ENCODE measurements at regions not wholly inside any gene's neighbourhood (a gene's known extent, or its start where the extent isn't known, plus 50 kb on each side); places are given as distances from the start of the nearest gene placed in this dataset.

DNA sequence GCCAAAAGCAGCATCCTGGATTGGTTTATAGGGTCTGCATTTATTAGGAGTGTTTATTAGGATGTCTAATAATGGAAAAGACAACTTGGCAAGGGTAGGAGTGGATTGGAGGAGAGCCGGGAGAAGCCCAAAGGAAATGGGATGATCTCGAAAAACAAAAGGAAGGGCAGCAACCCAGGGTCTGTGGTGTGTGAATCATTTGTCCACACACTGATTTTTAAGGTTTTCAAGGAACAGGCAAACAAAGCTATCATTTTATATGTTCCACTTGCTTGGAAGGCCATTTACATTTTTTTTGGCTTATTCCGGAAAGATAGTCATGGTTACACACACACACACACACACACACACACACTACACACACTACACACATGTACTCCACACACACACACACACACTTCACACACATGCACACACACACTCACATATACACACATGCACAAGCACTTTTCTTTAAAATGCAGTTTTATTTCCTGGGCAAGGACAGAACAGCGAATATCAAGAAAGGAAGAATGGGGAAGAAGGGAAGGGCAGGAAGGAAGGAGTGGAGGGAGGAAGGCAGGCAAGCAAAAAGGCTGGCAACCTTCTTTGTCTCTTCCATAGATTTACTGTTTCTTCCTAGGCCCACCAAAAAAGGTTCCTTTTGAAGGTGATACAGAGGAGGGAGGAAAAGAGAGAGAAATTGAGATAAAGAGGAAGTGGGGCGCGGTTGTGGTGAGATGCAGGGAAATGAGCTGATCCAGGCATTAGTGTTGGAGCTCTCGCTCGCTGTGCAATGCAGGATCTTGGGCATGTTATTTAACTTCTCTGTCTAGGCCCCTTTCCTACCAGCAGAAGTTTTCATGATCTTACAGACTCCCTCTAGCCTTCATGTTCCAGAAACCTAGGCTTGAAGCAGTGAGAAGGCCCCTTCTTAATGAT is 88.6 kb upstream of the MAML3 start:
- peaks cover 17% of the 10 kb centered on the region for H3K4me1 ChIP-seq (ENCODE audit: insufficient read depth, low read length)
- no peak overlapping the region for H3K4me3 ChIP-seq (ENCODE audit: low read depth in 1 of 2, low read length in 2 of 2)
- H3K27me3 ChIP-seq (ENCODE audit: insufficient read depth, low read length, poor library complexity): no peaks in the 10 kb centered on the region
- H3K36me3 ChIP-seq (ENCODE audit: insufficient read depth, low read length): no peaks in the 10 kb centered on the region
- H3K27ac ChIP-seq (ENCODE audit: low read length): peak overlapping the region; percentile 46
- TF ChIP-seq, protein P1, sequence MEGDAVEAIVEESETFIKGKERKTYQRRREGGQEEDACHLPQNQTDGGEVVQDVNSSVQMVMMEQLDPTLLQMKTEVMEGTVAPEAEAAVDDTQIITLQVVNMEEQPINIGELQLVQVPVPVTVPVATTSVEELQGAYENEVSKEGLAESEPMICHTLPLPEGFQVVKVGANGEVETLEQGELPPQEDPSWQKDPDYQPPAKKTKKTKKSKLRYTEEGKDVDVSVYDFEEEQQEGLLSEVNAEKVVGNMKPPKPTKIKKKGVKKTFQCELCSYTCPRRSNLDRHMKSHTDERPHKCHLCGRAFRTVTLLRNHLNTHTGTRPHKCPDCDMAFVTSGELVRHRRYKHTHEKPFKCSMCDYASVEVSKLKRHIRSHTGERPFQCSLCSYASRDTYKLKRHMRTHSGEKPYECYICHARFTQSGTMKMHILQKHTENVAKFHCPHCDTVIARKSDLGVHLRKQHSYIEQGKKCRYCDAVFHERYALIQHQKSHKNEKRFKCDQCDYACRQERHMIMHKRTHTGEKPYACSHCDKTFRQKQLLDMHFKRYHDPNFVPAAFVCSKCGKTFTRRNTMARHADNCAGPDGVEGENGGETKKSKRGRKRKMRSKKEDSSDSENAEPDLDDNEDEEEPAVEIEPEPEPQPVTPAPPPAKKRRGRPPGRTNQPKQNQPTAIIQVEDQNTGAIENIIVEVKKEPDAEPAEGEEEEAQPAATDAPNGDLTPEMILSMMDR (IDR thresholded peaks at IDR 0.05; ENCODE audit: borderline replicate concordance, extremely low read depth, low read length, poor library complexity, severe bottlenecking): no peak
- TF ChIP-seq EZH2 (IDR thresholded peaks at IDR 0.05; ENCODE audit: borderline replicate concordance, low read depth, low read length, severe bottlenecking): no peak
- ATAC-seq (ENCODE audit: insufficient read depth, low read depth) (peak; percentile 85), DNase-seq (peak; percentile 60)
- no peaks in the 10 kb centered on the region for H3K79me2 ChIP-seq (ENCODE audit: insufficient read depth, low read length)
- no peak overlapping the region for H3K4me2 ChIP-seq (ENCODE audit: insufficient read depth, low read length)
- H4K20me1 ChIP-seq (ENCODE audit: insufficient read depth, low read length): no peaks in the 10 kb centered on the region
- H3K9me3 ChIP-seq (ENCODE audit: insufficient read depth, low read length, severe bottlenecking): no peaks in the 10 kb centered on the region
- H3K9ac ChIP-seq (ENCODE audit: low read depth, low read length): no peak overlapping the region
- H2AFZ ChIP-seq (ENCODE audit: low read depth, low read length): peak overlapping the region; percentile 58

DNA sequence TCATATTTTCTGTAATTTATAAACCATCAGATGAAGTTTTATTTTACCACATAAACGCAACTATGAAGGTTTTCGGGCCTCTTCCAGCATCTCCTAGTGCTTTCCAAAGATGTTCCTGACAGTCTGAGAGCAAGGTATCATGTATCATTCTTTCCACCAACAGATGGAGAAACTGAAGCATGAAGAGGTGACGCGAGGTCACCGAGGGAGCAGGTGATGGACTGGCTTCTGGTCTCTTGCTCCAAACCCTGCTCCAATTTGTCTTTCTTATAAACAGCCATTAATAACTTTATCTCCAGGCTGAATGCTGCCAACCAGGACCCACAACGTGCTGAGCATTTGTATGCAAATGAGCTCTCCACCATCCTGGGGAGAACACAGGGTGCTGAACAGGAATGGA is 86.3 kb upstream of the MAML3 start:
- no peaks in the 10 kb centered on the region for H3K27me3 ChIP-seq (ENCODE audit: insufficient read depth, low read length, poor library complexity)
- H4K20me1 ChIP-seq (ENCODE audit: insufficient read depth, low read length): no peaks in the 10 kb centered on the region
- no peak overlapping the region for H3K9ac ChIP-seq (ENCODE audit: low read depth, low read length)
- H3K27ac ChIP-seq (ENCODE audit: low read length): no peak overlapping the region
- ATAC-seq (ENCODE audit: insufficient read depth, low read depth) (no peak), DNase-seq (no peak)
- H3K4me2 ChIP-seq (ENCODE audit: insufficient read depth, low read length): no peak overlapping the region
- H3K4me3 ChIP-seq (ENCODE audit: low read depth in 1 of 2, low read length in 2 of 2): no peak overlapping the region
- no peaks in the 10 kb centered on the region for H3K9me3 ChIP-seq (ENCODE audit: insufficient read depth, low read length, severe bottlenecking)
- H3K4me1 ChIP-seq (ENCODE audit: insufficient read depth, low read length): peaks cover 17% of the 10 kb centered on the region
- no peaks in the 10 kb centered on the region for H3K79me2 ChIP-seq (ENCODE audit: insufficient read depth, low read length)
- TF ChIP-seq, protein P1 (IDR thresholded peaks at IDR 0.05; ENCODE audit: borderline replicate concordance, extremely low read depth, low read length, poor library complexity, severe bottlenecking): no peak
- TF ChIP-seq EZH2 (IDR thresholded peaks at IDR 0.05; ENCODE audit: borderline replicate concordance, low read depth, low read length, severe bottlenecking): no peak
- H3K36me3 ChIP-seq (ENCODE audit: insufficient read depth, low read length): no peaks in the 10 kb centered on the region
- no peak overlapping the region for H2AFZ ChIP-seq (ENCODE audit: low read depth, low read length)

DNA sequence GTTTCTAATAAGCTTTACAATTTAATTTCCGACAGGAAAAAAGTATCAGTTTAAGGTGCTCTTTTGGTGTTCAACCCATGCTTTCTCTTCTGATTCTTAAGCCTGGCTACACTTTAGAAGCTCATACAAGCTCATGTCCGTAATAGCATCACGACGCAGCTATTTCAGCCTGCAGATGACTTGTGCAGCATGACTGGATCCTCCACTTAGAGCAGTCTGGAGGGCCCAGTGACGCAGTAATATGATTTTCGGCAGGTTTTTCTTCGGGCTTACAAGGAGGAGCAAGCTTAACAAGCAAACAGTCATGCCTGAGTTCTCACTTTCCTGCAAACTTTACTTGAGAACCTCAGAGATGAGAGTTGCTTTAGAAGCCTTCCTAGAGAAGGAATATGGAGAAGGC is 85.3 kb upstream of the MAML3 start:
- DNase-seq: no peak
- H3K79me2 ChIP-seq (ENCODE audit: insufficient read depth, low read length): no peaks in the 10 kb centered on the region
- no peak overlapping the region for H3K9ac ChIP-seq (ENCODE audit: low read depth, low read length)
- no peak overlapping the region for H3K27ac ChIP-seq (ENCODE audit: low read length)
- no peak overlapping the region for H2AFZ ChIP-seq (ENCODE audit: low read depth, low read length)
- no peaks in the 10 kb centered on the region for H3K27me3 ChIP-seq (ENCODE audit: insufficient read depth, low read length, poor library complexity)
- peaks cover 17% of the 10 kb centered on the region for H3K4me1 ChIP-seq (ENCODE audit: insufficient read depth, low read length)
- H3K36me3 ChIP-seq (ENCODE audit: insufficient read depth, low read length): no peaks in the 10 kb centered on the region
- no peak overlapping the region for H3K4me2 ChIP-seq (ENCODE audit: insufficient read depth, low read length)
- TF ChIP-seq, protein P1 (IDR thresholded peaks at IDR 0.05; ENCODE audit: borderline replicate concordance, extremely low read depth, low read length, poor library complexity, severe bottlenecking): no peak
- TF ChIP-seq EZH2 (IDR thresholded peaks at IDR 0.05; ENCODE audit: borderline replicate concordance, low read depth, low read length, severe bottlenecking): no peak
- no peak overlapping the region for H3K4me3 ChIP-seq (ENCODE audit: low read depth in 1 of 2, low read length in 2 of 2)
- no peak for ATAC-seq (ENCODE audit: insufficient read depth, low read depth)
- H3K9me3 ChIP-seq (ENCODE audit: insufficient read depth, low read length, severe bottlenecking): no peaks in the 10 kb centered on the region
- no peaks in the 10 kb centered on the region for H4K20me1 ChIP-seq (ENCODE audit: insufficient read depth, low read length)
